ENCODE measurements at regions not wholly inside any gene's neighbourhood (a gene's known extent, or its start where the extent isn't known, plus 50 kb on each side); places are given as distances from the start of the nearest gene placed in this dataset.

DNA sequence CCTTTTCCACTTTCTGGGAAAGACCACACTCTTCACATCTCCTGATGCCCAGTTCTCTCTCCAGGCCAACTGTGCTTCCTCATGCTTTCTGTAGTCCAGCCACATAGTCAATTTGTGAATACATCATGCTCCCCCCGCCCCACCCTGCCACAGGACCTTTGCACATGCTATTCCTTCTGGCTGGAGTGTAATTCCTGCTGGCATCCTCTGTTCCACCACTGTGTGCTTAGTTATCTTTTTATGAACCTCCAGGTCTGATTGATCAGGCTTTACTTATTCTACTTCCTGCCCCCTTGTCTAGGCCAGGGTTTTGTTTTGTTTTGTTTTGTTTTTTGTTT lies 372.6 kb upstream of the RIOK2 start:
- Mint-ChIP-seq H3K4me1 (ENCODE audit: low read depth) (no peaks in the 10 kb centered on the region), H3K36me3 (ENCODE audit: low read depth) (no peaks in the 10 kb centered on the region), H3K27ac (ENCODE audit: unreplicated experiment) (no peak overlapping the region), H3K9me3 (ENCODE audit: low read depth) (peaks cover 4% of the 10 kb centered on the region), H3K27me3 (ENCODE audit: low read depth) (no peaks in the 10 kb centered on the region), H3K4me3 (ENCODE audit: unreplicated experiment) (no peak overlapping the region)
- no peak for TF ChIP-seq CTCF (IDR thresholded peaks at IDR 0.05)
- DNase-seq (ENCODE audit: low spot score): no peak

- no peak for TF ChIP-seq CTCF (IDR thresholded peaks at IDR 0.05)
Observed at GRCh38 chr5:97559827-97560598, 377.0 kb upstream of the RIOK2 start.

DNA sequence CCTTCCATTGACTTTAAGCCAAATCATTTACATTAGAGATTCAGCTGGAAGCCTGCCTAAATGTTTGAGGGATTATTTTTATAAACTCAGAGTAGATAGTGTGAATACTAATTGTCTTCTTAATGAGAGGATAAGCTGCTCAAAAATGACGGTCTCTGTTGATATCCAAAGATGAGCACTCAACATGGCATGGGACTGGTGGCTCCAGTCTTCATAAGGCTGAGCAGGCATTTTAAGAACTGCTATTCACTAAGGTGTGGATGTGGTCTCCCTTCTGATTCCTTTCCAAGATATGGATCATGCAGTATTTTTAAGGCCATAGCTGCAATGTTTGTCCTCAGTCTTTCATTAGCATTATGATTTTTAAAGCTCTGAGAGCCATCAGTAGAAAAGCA lies 377.5 kb upstream of the RIOK2 start:
- peaks cover 14% of the 10 kb centered on the region for H3K9me3 Mint-ChIP-seq (ENCODE audit: low read depth)
- H3K4me3 Mint-ChIP-seq (ENCODE audit: unreplicated experiment): no peak overlapping the region
- no peaks in the 10 kb centered on the region for H3K4me1 Mint-ChIP-seq (ENCODE audit: low read depth)

More at GRCh38 chr5:97559827-97560598, 377.0 kb upstream of the RIOK2 start:
- H3K27me3 Mint-ChIP-seq (ENCODE audit: low read depth): peaks cover 6% of the 10 kb centered on the region
- no peak overlapping the region for H3K27ac Mint-ChIP-seq (ENCODE audit: unreplicated experiment)
- no peaks in the 10 kb centered on the region for H3K4me1 Mint-ChIP-seq (ENCODE audit: low read depth)
- no peak for DNase-seq (ENCODE audit: low spot score)
- H3K36me3 Mint-ChIP-seq (ENCODE audit: low read depth): peaks cover 2% of the 10 kb centered on the region
- peaks cover 11% of the 10 kb centered on the region for H3K9me3 Mint-ChIP-seq (ENCODE audit: low read depth)
- no peak overlapping the region for H3K4me3 Mint-ChIP-seq (ENCODE audit: unreplicated experiment)

DNA sequence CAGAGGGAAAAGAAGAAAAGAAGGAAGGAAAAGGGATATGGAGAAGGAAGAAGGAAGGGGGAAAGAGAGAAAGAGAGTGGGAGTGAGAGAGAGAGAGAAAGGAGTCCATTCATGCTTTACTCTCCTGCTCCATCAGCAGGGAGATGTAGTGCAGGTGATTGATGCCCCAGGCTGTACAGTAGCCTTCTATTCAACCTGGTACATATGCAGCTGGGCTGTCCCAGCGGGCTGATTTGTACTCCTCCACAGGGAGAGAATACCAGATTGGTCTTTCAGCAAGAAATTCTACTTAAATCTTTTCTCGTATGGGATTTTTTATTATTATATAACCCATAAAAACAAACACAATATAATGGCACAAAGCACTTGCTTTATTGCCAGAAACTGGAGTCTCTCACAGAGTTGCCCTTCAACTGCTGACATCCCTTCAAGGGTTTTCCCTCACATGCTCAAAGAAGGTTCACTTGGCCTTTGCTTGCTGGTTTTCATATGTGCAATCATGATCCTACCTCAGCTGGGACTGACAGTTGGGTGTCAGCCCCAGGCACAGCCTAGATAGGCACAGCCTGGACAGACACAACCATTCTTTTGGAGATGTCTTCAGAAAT lies 380.1 kb upstream of the RIOK2 start:
- Mint-ChIP-seq H3K36me3 (ENCODE audit: low read depth) (peaks cover 5% of the 10 kb centered on the region), H3K9me3 (ENCODE audit: low read depth) (peaks cover 28% of the 10 kb centered on the region)
- no peak for TF ChIP-seq CTCF (IDR thresholded peaks at IDR 0.05)

More for the DNA sequence above, 377.5 kb upstream of the RIOK2 start:
- no peak for TF ChIP-seq CTCF (IDR thresholded peaks at IDR 0.05)
- peaks cover 3% of the 10 kb centered on the region for H3K36me3 Mint-ChIP-seq (ENCODE audit: low read depth)
- peaks cover 6% of the 10 kb centered on the region for H3K27me3 Mint-ChIP-seq (ENCODE audit: low read depth)
- no peak for DNase-seq (ENCODE audit: low spot score)
- H3K27ac Mint-ChIP-seq (ENCODE audit: unreplicated experiment): no peak overlapping the region

GRCh38 chr5:97568382-97568781 lies 385.3 kb upstream of the RIOK2 start:
- TF ChIP-seq CTCF (IDR thresholded peaks at IDR 0.05): no peak
- no peak overlapping the region for H3K27ac Mint-ChIP-seq (ENCODE audit: unreplicated experiment)
- no peak overlapping the region for H3K4me3 Mint-ChIP-seq (ENCODE audit: unreplicated experiment)
- peaks cover 2% of the 10 kb centered on the region for H3K27me3 Mint-ChIP-seq (ENCODE audit: low read depth)
- DNase-seq (ENCODE audit: low spot score): no peak
- H3K4me1 Mint-ChIP-seq (ENCODE audit: low read depth): no peaks in the 10 kb centered on the region
- H3K9me3 Mint-ChIP-seq (ENCODE audit: low read depth): peaks cover 53% of the 10 kb centered on the region
- peaks cover 5% of the 10 kb centered on the region for H3K36me3 Mint-ChIP-seq (ENCODE audit: low read depth)

More for the DNA sequence above, 380.1 kb upstream of the RIOK2 start:
- Mint-ChIP-seq H3K27me3 (ENCODE audit: low read depth) (peaks cover 6% of the 10 kb centered on the region), H3K27ac (ENCODE audit: unreplicated experiment) (no peak overlapping the region), H3K4me1 (ENCODE audit: low read depth) (no peaks in the 10 kb centered on the region), H3K4me3 (ENCODE audit: unreplicated experiment) (no peak overlapping the region)
- no peak for DNase-seq (ENCODE audit: low spot score)

Measured in chondrocyte (in vitro differentiated cells).